ENCODE measurements at regions not wholly inside any gene's neighbourhood (a gene's known extent, or its start where the extent isn't known, plus 50 kb on each side); places are given as distances from the start of the nearest gene placed in this dataset.

DNA sequence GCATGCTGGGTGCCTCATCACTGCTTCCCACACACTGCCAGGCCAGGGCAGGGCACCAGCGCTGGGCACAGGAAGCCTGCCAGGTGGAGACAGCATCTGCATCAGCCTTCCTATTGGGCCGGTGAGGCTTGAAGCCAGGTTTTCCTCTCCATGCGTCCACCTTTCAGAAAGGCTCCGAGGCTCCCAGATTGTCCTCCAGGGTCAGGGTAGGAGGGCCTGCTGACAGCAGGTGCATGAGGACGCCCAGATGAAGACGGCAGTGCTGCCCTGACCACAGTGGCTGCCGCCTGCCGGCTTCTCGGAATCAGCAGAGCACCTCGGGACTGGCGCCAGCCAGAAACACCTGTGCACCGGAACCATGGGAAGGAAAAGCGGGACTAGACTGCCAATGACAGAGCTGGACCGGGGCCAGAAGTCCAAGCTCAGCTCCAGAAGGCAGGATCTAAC lies 170.5 kb upstream of the CST7 start:
- no peak overlapping the region for H3K4me3 Mint-ChIP-seq (ENCODE audit: unreplicated experiment)
- TF ChIP-seq, protein P1, sequence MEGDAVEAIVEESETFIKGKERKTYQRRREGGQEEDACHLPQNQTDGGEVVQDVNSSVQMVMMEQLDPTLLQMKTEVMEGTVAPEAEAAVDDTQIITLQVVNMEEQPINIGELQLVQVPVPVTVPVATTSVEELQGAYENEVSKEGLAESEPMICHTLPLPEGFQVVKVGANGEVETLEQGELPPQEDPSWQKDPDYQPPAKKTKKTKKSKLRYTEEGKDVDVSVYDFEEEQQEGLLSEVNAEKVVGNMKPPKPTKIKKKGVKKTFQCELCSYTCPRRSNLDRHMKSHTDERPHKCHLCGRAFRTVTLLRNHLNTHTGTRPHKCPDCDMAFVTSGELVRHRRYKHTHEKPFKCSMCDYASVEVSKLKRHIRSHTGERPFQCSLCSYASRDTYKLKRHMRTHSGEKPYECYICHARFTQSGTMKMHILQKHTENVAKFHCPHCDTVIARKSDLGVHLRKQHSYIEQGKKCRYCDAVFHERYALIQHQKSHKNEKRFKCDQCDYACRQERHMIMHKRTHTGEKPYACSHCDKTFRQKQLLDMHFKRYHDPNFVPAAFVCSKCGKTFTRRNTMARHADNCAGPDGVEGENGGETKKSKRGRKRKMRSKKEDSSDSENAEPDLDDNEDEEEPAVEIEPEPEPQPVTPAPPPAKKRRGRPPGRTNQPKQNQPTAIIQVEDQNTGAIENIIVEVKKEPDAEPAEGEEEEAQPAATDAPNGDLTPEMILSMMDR (IDR thresholded peaks at IDR 0.05; ENCODE audit: partially characterized antibody, unreplicated experiment) = no peak
- no peak for DNase-seq
- no peak overlapping the region for H3K27ac Mint-ChIP-seq (ENCODE audit: unreplicated experiment)
- peaks cover 4% of the 10 kb centered on the region for H3K27me3 Mint-ChIP-seq (ENCODE audit: unreplicated experiment)
- peaks cover 7% of the 10 kb centered on the region for H3K4me1 Mint-ChIP-seq (ENCODE audit: low read depth, unreplicated experiment)
- H3K36me3 Mint-ChIP-seq (ENCODE audit: unreplicated experiment) = peaks cover 11% of the 10 kb centered on the region
- peaks cover 8% of the 10 kb centered on the region for H3K9me3 Mint-ChIP-seq (ENCODE audit: unreplicated experiment)

DNA sequence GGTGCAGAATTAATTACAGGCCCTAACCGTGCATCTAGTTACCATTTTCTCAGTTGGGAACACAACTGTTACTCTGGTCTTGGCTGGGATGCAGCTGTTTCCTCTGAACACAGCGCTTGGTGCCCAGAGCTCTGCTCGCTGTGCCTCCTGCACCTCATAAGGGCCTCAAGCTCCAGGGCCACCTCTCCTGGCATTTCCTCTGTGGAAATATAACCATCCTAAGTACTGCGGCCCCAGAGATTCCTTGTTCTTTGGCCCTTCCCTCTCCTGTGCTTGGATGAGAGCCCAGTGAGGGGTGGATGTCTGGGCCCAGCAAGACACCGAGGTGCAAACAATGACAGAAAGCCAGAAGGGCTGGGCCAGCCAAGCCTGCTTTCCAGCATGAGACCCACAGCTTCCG lies 169.9 kb upstream of the CST7 start:
- H3K4me3 Mint-ChIP-seq (ENCODE audit: unreplicated experiment) = no peak overlapping the region
- DNase-seq = no peak
- H3K27ac Mint-ChIP-seq (ENCODE audit: unreplicated experiment) = no peak overlapping the region
- peaks cover 8% of the 10 kb centered on the region for H3K9me3 Mint-ChIP-seq (ENCODE audit: unreplicated experiment)
- TF ChIP-seq, protein P1 (IDR thresholded peaks at IDR 0.05; ENCODE audit: partially characterized antibody, unreplicated experiment) = no peak
- H3K36me3 Mint-ChIP-seq (ENCODE audit: unreplicated experiment) = peaks cover 11% of the 10 kb centered on the region
- H3K4me1 Mint-ChIP-seq (ENCODE audit: low read depth, unreplicated experiment) = peaks cover 7% of the 10 kb centered on the region
- peaks cover 4% of the 10 kb centered on the region for H3K27me3 Mint-ChIP-seq (ENCODE audit: unreplicated experiment)

DNA sequence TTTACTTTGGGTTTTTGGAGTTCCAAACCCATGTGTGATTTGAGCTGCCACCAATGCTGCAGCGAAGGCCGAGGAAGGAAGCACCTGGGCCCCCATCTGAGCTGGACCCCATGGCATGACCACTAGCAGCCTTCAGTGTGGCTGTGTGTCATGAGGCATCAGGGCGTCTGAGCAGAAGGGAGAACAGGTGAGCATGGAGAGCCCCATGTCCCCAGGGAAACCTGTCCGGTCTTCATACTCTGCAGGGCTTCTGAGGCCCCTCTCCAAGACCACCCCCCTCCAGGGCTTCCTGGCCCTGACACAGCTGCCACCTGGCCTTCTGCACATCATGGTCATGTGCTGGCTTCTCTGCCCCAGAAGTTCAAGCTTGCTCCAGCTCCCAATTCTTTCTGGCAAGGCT lies 169.1 kb upstream of the CST7 start:
- peaks cover 6% of the 10 kb centered on the region for H3K27me3 Mint-ChIP-seq (ENCODE audit: unreplicated experiment)
- peaks cover 11% of the 10 kb centered on the region for H3K36me3 Mint-ChIP-seq (ENCODE audit: unreplicated experiment)
- no peak overlapping the region for H3K4me3 Mint-ChIP-seq (ENCODE audit: unreplicated experiment)
- H3K9me3 Mint-ChIP-seq (ENCODE audit: unreplicated experiment) = peaks cover 12% of the 10 kb centered on the region
- TF ChIP-seq, protein P1 (IDR thresholded peaks at IDR 0.05; ENCODE audit: partially characterized antibody, unreplicated experiment) = no peak
- peaks cover 7% of the 10 kb centered on the region for H3K4me1 Mint-ChIP-seq (ENCODE audit: low read depth, unreplicated experiment)
- DNase-seq = no peak
- H3K27ac Mint-ChIP-seq (ENCODE audit: unreplicated experiment) = no peak overlapping the region

DNA sequence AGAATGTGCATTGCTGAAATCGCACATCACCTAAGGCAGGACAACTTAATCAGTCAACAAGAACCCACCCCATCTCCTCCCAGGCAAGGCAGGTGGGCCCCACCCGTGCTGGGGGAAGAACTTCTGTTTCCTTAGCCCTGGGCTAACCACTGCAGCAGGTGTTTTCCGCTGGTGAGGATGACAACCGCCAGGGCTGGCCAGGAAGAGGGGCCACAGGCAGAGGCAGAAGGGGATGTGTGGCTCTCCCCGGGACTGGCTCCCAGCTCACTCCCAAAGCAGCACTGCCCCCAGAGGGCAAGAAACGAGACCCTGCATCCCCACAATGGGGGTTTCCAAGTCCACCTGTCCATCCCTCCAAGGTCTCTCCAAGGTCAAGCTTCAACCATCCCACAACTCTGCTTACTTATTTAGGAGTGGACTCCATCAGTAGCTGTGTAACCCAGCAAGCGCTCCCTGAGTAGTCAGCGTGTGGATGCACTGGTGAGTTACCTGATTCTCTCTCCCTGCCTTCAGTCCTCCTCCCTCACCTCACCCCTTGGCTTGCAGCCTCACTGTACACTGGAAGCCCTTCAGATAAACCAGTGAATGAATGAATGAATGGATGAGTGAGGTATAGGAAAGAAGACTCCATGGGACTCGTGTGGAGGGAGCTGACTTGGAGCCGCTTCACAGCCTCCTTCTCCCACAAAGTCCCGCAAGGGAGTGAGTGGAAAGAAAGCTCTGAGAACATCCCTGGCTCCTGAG lies 168.2 kb upstream of the CST7 start:
- no peak for DNase-seq
- peaks cover 7% of the 10 kb centered on the region for H3K27me3 Mint-ChIP-seq (ENCODE audit: unreplicated experiment)
- no peak overlapping the region for H3K4me3 Mint-ChIP-seq (ENCODE audit: unreplicated experiment)
- no peak overlapping the region for H3K27ac Mint-ChIP-seq (ENCODE audit: unreplicated experiment)
- H3K4me1 Mint-ChIP-seq (ENCODE audit: low read depth, unreplicated experiment) = peaks cover 7% of the 10 kb centered on the region
- TF ChIP-seq, protein P1 (IDR thresholded peaks at IDR 0.05; ENCODE audit: partially characterized antibody, unreplicated experiment) = no peak
- H3K9me3 Mint-ChIP-seq (ENCODE audit: unreplicated experiment) = peaks cover 12% of the 10 kb centered on the region
- peaks cover 7% of the 10 kb centered on the region for H3K36me3 Mint-ChIP-seq (ENCODE audit: unreplicated experiment)

DNA sequence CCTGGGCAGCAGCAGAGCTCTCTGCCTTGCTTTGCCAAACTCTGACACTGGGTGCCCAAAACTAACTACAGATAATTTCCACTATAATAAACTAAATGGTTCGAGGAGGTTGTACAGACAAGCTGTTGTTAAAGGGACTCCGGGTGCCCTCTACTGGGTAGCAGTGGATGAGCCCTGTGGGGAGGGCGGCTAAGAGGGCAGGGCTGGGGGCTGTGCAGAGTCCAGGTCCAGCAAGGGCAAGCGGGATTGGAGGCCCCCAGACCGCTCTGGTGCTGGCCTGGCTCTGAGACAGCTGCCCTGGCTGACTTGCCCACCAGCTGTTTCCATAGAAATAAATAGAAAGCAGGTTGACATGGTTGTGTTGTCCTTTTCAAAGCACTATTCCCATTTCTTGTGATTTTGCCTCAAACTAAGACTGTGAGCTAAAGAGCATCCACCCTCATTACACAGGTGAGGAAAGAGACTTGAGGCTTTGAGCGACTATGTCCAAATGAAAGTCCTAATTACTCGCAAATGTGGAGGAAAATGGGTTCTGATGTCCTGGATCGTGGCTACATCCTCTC lies 167.6 kb upstream of the CST7 start:
- Mint-ChIP-seq H3K27me3 (ENCODE audit: unreplicated experiment) (peaks cover 7% of the 10 kb centered on the region), H3K27ac (ENCODE audit: unreplicated experiment) (no peak overlapping the region), H3K4me1 (ENCODE audit: low read depth, unreplicated experiment) (peaks cover 7% of the 10 kb centered on the region), H3K36me3 (ENCODE audit: unreplicated experiment) (peaks cover 2% of the 10 kb centered on the region), H3K4me3 (ENCODE audit: unreplicated experiment) (no peak overlapping the region), H3K9me3 (ENCODE audit: unreplicated experiment) (peaks cover 12% of the 10 kb centered on the region)
- TF ChIP-seq, protein P1 (IDR thresholded peaks at IDR 0.05; ENCODE audit: partially characterized antibody, unreplicated experiment) = no peak
- peak; percentile 35 for DNase-seq

Measured in glutamatergic neuron (in vitro differentiated cells).